ENCODE measurements at regions not wholly inside any gene's neighbourhood (a gene's known extent, or its start where the extent isn't known, plus 50 kb on each side); places are given as distances from the start of the nearest gene placed in this dataset.

- no peak overlapping the region for H3K4me2 ChIP-seq (replicated peaks; ENCODE audit: low read depth, low read length, poor library complexity, severe bottlenecking)
- no peaks in the 10 kb centered on the region for H3K79me2 ChIP-seq (ENCODE audit: control insufficient read depth, insufficient read depth, low read length)
- peaks cover 3% of the 10 kb centered on the region for H3K9me3 Mint-ChIP-seq (ENCODE audit: insufficient read depth)
- H3K27me3 ChIP-seq (replicated peaks in 1 of 4; ENCODE audit: control extremely low read depth in 1 of 4, control insufficient read depth in 3 of 4, insufficient read depth in 4 of 4, low read length in 3 of 4): no peaks in the 10 kb centered on the region
- H3K4me3 ChIP-seq (ENCODE audit: control extremely low read depth in 1 of 5, extremely low read depth in 1 of 5, insufficient read depth in 1 of 5, low read depth in 2 of 5, low read length in 4 of 5): no peak overlapping the region
- H4K20me1 ChIP-seq (ENCODE audit: control insufficient read depth, insufficient read depth, low read length, poor library complexity, severe bottlenecking): no peaks in the 10 kb centered on the region
- no peak for DNase-seq
- no peaks in the 10 kb centered on the region for H3K27me3 Mint-ChIP-seq
- intact Hi-C loops (cut with micrococcal nuclease): no loop called here
- no peak overlapping the region for H2AFZ ChIP-seq (ENCODE audit: insufficient read depth, low read depth, low read length, poor library complexity, severe bottlenecking)
- peaks cover 0 to 3% (median 0%) of the 10 kb centered on the region in 3 donors for H3K9me3 ChIP-seq (ENCODE audit: control extremely low read depth in 1 of 3, control insufficient read depth in 2 of 3, insufficient read depth in 1 of 3, low read length in 2 of 3)
- no peak for TF ChIP-seq EZH2 (IDR thresholded peaks at IDR 0.05; ENCODE audit: borderline replicate concordance, insufficient read depth, low read depth, low read length, poor library complexity, severe bottlenecking)
- TF ChIP-seq CTCF (IDR thresholded peaks at IDR 0.05): no peak
- H3K27ac ChIP-seq (ENCODE audit: low read length in 2 of 2): no peak overlapping the region
- H3K36me3 ChIP-seq (replicated peaks in 1 of 2; ENCODE audit: control extremely low read depth in 1 of 2, control insufficient read depth in 1 of 2, extremely low read depth in 1 of 2, insufficient read depth in 2 of 2, low read length in 1 of 2): no peaks in the 10 kb centered on the region
- no peaks in the 10 kb centered on the region for H3K4me1 ChIP-seq (ENCODE audit: control insufficient read depth in 2 of 2, insufficient read depth in 2 of 2, low read length in 2 of 2)
- ChIA-PET POLR2A (no interaction called here), CTCF (no interaction called here)
- 50% methylated on average over 1 of the region's 2 CpGs for WGBS (ENCODE audit: insufficient coverage)
- no peaks in the 10 kb centered on the region for H3K4me1 Mint-ChIP-seq
- H3K9ac ChIP-seq (ENCODE audit: low read length): no peak overlapping the region
- no peak overlapping the region for H3K27ac Mint-ChIP-seq
- no peak for ATAC-seq (ENCODE audit: low read depth)
- no peak overlapping the region for H3K4me3 Mint-ChIP-seq
Measured at GRCh38 chr2:140144611-140145010, 1364.4 kb upstream of the NXPH2 start.

GRCh38 chr2:140138736-140139135 is 1358.5 kb upstream of the NXPH2 start:
- no peaks in the 10 kb centered on the region for H3K79me2 ChIP-seq (ENCODE audit: control insufficient read depth, insufficient read depth, low read length)
- no peak overlapping the region for H2AFZ ChIP-seq (ENCODE audit: insufficient read depth, low read depth, low read length, poor library complexity, severe bottlenecking)
- peaks cover 0 to 3% (median 0%) of the 10 kb centered on the region in 3 donors for H3K9me3 ChIP-seq (ENCODE audit: control extremely low read depth in 1 of 3, control insufficient read depth in 2 of 3, insufficient read depth in 1 of 3, low read length in 2 of 3)
- Mint-ChIP-seq H3K4me1 (no peaks in the 10 kb centered on the region), H3K9me3 (ENCODE audit: insufficient read depth) (no peaks in the 10 kb centered on the region), H3K27me3 (no peaks in the 10 kb centered on the region), H3K4me3 (no peak overlapping the region), H3K27ac (no peak overlapping the region)
- no peak overlapping the region for H3K9ac ChIP-seq (ENCODE audit: low read length)
- no peak for DNase-seq
- H3K4me3 ChIP-seq (ENCODE audit: control extremely low read depth in 1 of 5, extremely low read depth in 1 of 5, insufficient read depth in 1 of 5, low read depth in 2 of 5, low read length in 4 of 5): no peak overlapping the region
- H3K36me3 ChIP-seq (replicated peaks in 1 of 2; ENCODE audit: control extremely low read depth in 1 of 2, control insufficient read depth in 1 of 2, extremely low read depth in 1 of 2, insufficient read depth in 2 of 2, low read length in 1 of 2): no peaks in the 10 kb centered on the region
- whole genome bisulfite sequencing (ENCODE audit: insufficient coverage): no CpG with 5 or more reads among the region's 6 CpGs
- intact Hi-C loops (cut with micrococcal nuclease): no loop called here
- H3K27me3 ChIP-seq (replicated peaks in 1 of 4; ENCODE audit: control extremely low read depth in 1 of 4, control insufficient read depth in 3 of 4, insufficient read depth in 4 of 4, low read length in 3 of 4): no peaks in the 10 kb centered on the region
- H3K4me1 ChIP-seq (ENCODE audit: control insufficient read depth in 2 of 2, insufficient read depth in 2 of 2, low read length in 2 of 2): no peaks in the 10 kb centered on the region
- no peak overlapping the region for H3K27ac ChIP-seq (ENCODE audit: low read length in 2 of 2)
- CTCF ChIA-PET: no interaction called here
- H3K4me2 ChIP-seq (replicated peaks; ENCODE audit: low read depth, low read length, poor library complexity, severe bottlenecking): no peak overlapping the region
- no peak for ATAC-seq (ENCODE audit: low read depth)
- no peaks in the 10 kb centered on the region for H4K20me1 ChIP-seq (ENCODE audit: control insufficient read depth, insufficient read depth, low read length, poor library complexity, severe bottlenecking)
- TF ChIP-seq EZH2 (IDR thresholded peaks at IDR 0.05; ENCODE audit: borderline replicate concordance, insufficient read depth, low read depth, low read length, poor library complexity, severe bottlenecking): no peak
- TF ChIP-seq CTCF (IDR thresholded peaks at IDR 0.05): no peak
- POLR2A ChIA-PET: no interaction called here

Measured in B cell (primary cell).